Subcutaneous abdominal adipose tissue (tissue), 5 donors: ENCODE measurements at regions not wholly inside any gene's neighbourhood (a gene's known extent, or its start where the extent isn't known, plus 50 kb on each side); places are given as distances from the start of the nearest gene placed in this dataset.

ENCODE experiments used
- H3K27ac ChIP-seq: one replicate; pipeline ENCODE4 v1.7.0; 2013; ENCODE audit warnings: low read depth, mild to moderate bottlenecking, inconsistent platforms, low read length, moderate library complexity
- H3K27me3 ChIP-seq, 5 donors: one replicate each; pipeline ENCODE4 v1.7.0; 2013; ENCODE audit warnings: low read length in 5 of 5, inconsistent platforms in 1 of 5; ENCODE audit not compliant: control insufficient read depth in 5 of 5, insufficient read depth in 4 of 5
- H3K36me3 ChIP-seq, 5 donors: one replicate each; pipeline ENCODE4 v1.7.0; 2013; ENCODE audit warnings: low read length in 5 of 5; ENCODE audit not compliant: control insufficient read depth in 5 of 5, insufficient read depth in 5 of 5
- H3K4me1 ChIP-seq, 5 donors: one replicate each; pipeline ENCODE4 v1.7.0; 2013; ENCODE audit warnings: low read length in 5 of 5, mild to moderate bottlenecking in 3 of 5, moderate library complexity in 1 of 5; ENCODE audit not compliant: control insufficient read depth in 5 of 5, insufficient read depth in 5 of 5
- H3K4me3 ChIP-seq, 5 donors: one replicate each; pipeline ENCODE4 v1.7.0; 2013; ENCODE audit warnings: low read length in 5 of 5, low read depth in 1 of 5
- H3K9ac ChIP-seq, 5 donors: one replicate each; pipeline ENCODE4 v1.7.0; 2013; ENCODE audit warnings: low read length in 5 of 5, mild to moderate bottlenecking in 4 of 5, moderate library complexity in 3 of 5
- H3K9me3 ChIP-seq, 5 donors: one replicate each; pipeline ENCODE4 v1.7.0; 2013; ENCODE audit warnings: low read length in 5 of 5; ENCODE audit not compliant: control insufficient read depth in 5 of 5
- donor health status: healthy.
- donor health status: healthy.
- donor health status: healthy.
- donor health status: healthy.
- donor health status: healthy.

DNA sequence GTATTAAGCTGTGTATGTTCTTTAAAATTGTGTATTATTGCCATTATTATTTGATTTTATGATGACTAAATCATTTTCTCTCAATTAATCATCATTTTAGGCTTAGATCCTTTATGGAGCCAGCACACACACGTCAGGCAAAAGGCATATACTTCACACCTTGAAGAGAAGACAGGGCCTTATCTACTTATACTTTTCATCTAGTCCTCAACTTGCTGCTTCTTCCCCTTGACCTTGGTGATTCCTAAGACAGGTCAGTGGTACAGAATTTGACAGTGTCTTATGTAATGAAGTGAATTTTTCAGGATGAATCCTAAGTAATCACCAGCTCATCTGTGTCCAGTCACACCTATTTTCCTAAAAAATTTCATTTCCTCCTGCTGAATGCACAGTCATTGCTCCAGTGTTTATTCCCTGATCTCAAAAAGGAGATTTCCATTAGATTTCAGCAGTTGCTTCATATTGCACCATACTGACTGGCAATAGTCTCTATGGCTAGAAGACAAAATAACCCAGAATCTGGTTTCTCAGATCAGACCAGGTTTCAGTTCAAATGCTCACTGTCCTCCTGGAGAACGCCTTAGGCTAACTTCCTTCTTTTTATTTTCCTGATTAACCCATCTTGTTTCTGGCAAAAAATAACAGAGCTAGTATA lies 235.7 kb downstream of the PTH2R start:
- Histone ChIP-seq H3K9ac (no peak overlapping the region), H3K4me1 (no peaks in the 10 kb centered on the region), H3K27ac (no peak overlapping the region), H3K4me3 (no peak overlapping the region), H3K36me3 (no peaks in the 10 kb centered on the region), H3K27me3 (no peaks in the 10 kb centered on the region), H3K9me3 (no peaks in the 10 kb centered on the region)

GRCh38 chr2:208643145-208643544 lies 236.6 kb downstream of the PTH2R start:
- Histone ChIP-seq H3K36me3 (no peaks in the 10 kb centered on the region), H3K4me3 (no peak overlapping the region)

DNA sequence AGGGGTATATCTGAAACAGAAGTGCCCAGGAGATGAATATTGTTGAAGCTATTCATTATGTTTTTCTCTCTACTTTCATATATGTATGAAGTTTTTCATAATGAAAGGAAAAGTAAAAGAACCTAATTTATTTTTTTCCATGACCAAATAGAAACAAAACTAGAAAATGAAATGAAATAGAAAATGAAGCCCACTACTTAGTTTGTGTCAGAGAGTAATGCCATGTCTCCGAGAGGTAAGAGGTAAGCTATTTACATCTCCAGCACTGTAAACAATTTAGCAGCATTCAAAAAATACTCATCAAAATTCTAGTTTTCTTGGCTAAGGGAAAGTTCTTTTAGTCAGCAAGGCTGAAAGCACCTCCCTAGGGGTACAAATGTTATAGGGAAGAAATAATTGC lies 238.6 kb downstream of the PTH2R start:
- no peak overlapping the region for H3K4me3 ChIP-seq
- no peak overlapping the region for H3K27ac ChIP-seq
- no peaks in the 10 kb centered on the region for H3K4me1 ChIP-seq
- no peak overlapping the region for H3K9ac ChIP-seq
- H3K36me3 ChIP-seq, result no peaks in the 10 kb centered on the region
- H3K27me3 ChIP-seq, result no peaks in the 10 kb centered on the region
- H3K9me3 ChIP-seq, result no peaks in the 10 kb centered on the region

More at GRCh38 chr2:208643145-208643544, 236.6 kb downstream of the PTH2R start:
- Histone ChIP-seq H3K27ac (no peak overlapping the region), H3K27me3 (no peaks in the 10 kb centered on the region), H3K9ac (no peak overlapping the region), H3K4me1 (no peaks in the 10 kb centered on the region), H3K9me3 (no peaks in the 10 kb centered on the region)

GRCh38 chr2:208648368-208648767 lies 241.8 kb downstream of the PTH2R start:
- no peaks in the 10 kb centered on the region for H3K27me3 ChIP-seq
- no peak overlapping the region for H3K27ac ChIP-seq
- no peaks in the 10 kb centered on the region for H3K36me3 ChIP-seq
- H3K9me3 ChIP-seq, result no peaks in the 10 kb centered on the region
- H3K4me1 ChIP-seq, result no peaks in the 10 kb centered on the region
- H3K4me3 ChIP-seq, result no peak overlapping the region
- no peak overlapping the region for H3K9ac ChIP-seq

DNA sequence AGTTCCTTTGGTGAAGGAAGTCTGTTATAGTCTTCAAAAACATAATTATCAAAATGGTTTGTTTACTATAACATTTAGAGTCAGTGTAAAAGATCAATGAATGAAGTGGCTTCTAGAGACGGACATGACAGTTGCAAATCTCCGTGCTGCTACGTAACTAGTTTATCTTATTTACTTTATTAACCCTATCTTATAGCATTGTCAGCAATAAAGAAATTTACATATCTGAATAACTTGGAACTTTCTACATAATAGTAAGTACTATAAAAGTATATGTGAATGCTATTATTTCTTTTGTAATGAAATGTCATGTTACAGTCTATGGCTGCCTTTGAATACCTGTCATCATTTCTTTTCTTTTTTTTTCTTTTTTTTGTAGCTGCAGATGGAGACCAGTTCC lies 246.8 kb downstream of the PTH2R start:
- Histone ChIP-seq H3K4me3 (no peak overlapping the region), H3K36me3 (no peaks in the 10 kb centered on the region), H3K9ac (no peak overlapping the region), H3K4me1 (no peaks in the 10 kb centered on the region), H3K27ac (no peak overlapping the region), H3K9me3 (no peaks in the 10 kb centered on the region), H3K27me3 (no peaks in the 10 kb centered on the region)

DNA sequence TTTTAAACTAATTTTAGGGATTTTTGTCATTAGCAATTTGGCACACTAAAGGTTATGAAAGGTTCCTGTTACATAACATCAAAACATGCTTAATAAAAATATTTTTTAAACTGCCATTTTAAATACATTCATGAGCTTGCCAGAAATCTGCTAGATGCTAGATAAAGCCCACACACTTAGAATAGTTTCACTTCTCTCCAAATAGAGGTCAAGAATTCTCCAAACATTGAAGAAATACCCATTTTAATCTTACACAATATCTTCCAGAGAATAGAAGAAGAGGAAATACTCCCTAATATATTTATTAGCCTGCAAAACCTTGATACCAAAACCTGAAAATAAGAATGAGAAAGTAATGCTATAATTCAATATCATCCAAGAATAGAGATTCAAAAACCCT lies 247.5 kb downstream of the PTH2R start:
- Histone ChIP-seq H3K9me3 (no peaks in the 10 kb centered on the region), H3K27ac (no peak overlapping the region), H3K36me3 (no peaks in the 10 kb centered on the region), H3K27me3 (no peaks in the 10 kb centered on the region), H3K4me1 (no peaks in the 10 kb centered on the region), H3K9ac (no peak overlapping the region), H3K4me3 (no peak overlapping the region)

DNA sequence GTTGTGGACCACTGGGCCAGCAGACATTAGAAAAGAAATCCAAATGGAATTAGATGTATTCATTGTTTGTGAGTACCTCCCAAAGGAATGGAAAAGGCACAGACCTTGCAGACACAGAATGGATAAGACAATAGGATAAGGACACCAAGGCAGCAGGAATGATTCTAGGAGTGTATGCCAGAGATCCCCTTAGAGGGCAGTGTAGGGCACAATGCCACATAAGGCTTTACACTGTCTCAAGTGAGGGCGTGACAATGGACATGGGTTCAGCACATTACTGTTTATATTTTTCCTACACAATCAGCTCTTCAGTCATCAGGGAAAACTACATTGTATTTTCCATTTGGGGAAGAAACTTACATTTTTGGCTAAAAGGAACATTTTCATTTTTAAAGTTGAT lies 250.9 kb downstream of the PTH2R start:
- no peaks in the 10 kb centered on the region for H3K4me1 ChIP-seq
- no peak overlapping the region for H3K9ac ChIP-seq
- H3K27ac ChIP-seq, result no peak overlapping the region
- no peak overlapping the region for H3K4me3 ChIP-seq
- H3K27me3 ChIP-seq, result no peaks in the 10 kb centered on the region
- no peaks in the 10 kb centered on the region for H3K9me3 ChIP-seq
- no peaks in the 10 kb centered on the region for H3K36me3 ChIP-seq

DNA sequence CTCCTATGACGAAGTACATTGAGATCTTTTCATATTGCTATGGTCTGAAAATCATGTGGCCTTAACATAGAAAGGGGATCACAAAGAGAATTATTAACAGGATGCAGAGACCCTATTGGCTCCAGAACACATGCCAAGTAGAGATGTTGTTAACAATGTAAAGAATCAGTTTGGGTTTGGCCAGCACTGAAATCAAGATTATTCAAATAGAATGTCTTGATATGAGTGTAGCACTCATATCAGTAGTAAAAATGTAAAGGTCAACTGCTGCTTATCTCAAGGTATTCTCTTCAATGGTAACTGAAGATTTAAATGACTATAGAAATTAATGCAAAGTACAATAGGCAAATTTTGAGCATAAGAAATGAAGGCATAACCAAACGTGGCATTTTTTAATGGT lies 262.8 kb downstream of the PTH2R start:
- Histone ChIP-seq H3K4me1 (peaks cover 0 to 6% (median 0%) of the 10 kb centered on the region in 5 donors), H3K9me3 (no peaks in the 10 kb centered on the region), H3K27ac (no peak overlapping the region), H3K36me3 (no peaks in the 10 kb centered on the region), H3K9ac (no peak overlapping the region), H3K4me3 (no peak overlapping the region), H3K27me3 (no peaks in the 10 kb centered on the region)

- no peaks in the 10 kb centered on the region for H3K36me3 ChIP-seq
- peaks cover 0 to 15% (median 0%) of the 10 kb centered on the region in 5 donors for H3K4me1 ChIP-seq
- no peak overlapping the region for H3K27ac ChIP-seq
- H3K9ac ChIP-seq, result no peak overlapping the region
- no peaks in the 10 kb centered on the region for H3K9me3 ChIP-seq
- no peak overlapping the region for H3K4me3 ChIP-seq
- no peaks in the 10 kb centered on the region for H3K27me3 ChIP-seq
Measured at GRCh38 chr2:208671284-208671683, 264.7 kb downstream of the PTH2R start.

- no peak overlapping the region for H3K27ac ChIP-seq
- no peak overlapping the region for H3K4me3 ChIP-seq
- H3K9ac ChIP-seq, result no peak overlapping the region
Measured at GRCh38 chr2:208671886-208672680, 265.5 kb downstream of the PTH2R start.

More at GRCh38 chr2:208671886-208672680, 265.5 kb downstream of the PTH2R start:
- Histone ChIP-seq H3K27me3 (no peaks in the 10 kb centered on the region), H3K9me3 (no peaks in the 10 kb centered on the region), H3K4me1 (peaks cover 0 to 15% (median 0%) of the 10 kb centered on the region in 5 donors), H3K36me3 (no peaks in the 10 kb centered on the region)
